ENCODE measurements at regions not wholly inside any gene's neighbourhood (a gene's known extent, or its start where the extent isn't known, plus 50 kb on each side); places are given as distances from the start of the nearest gene placed in this dataset.
"Not testable (repeated sequence)": the region's sequence is repeated elsewhere in the genome, so short reads cannot be mapped to it uniquely, and the experiment has no call there.

GRCh38 chrX:10676235-10676957 is 56.0 kb upstream of the MID1 start:
- intact Hi-C loops (cut with DNase I), result no loop called here
- no peak overlapping the region for H3K27ac ChIP-seq
- no peak for TF ChIP-seq CTCF (IDR thresholded peaks at IDR 0.05)
- TF ChIP-seq POLR2A (IDR thresholded peaks at IDR 0.05), result no peak
- TF ChIP-seq POLR2AphosphoS5 (IDR thresholded peaks at IDR 0.05; ENCODE audit: insufficient read depth in 1 of 2, low read depth in 1 of 2), result no peak
- no peaks in the 10 kb centered on the region for H3K27me3 ChIP-seq
- H3K4me1 ChIP-seq, result no peaks in the 10 kb centered on the region
- no peaks in the 10 kb centered on the region for H3K9me3 ChIP-seq
- no peak overlapping the region for H3K4me3 ChIP-seq
- H3K36me3 ChIP-seq, result no peaks in the 10 kb centered on the region
- no peak for DNase-seq (ENCODE audit: extremely low spot score in 2 of 2)

- no peak for DNase-seq (ENCODE audit: extremely low spot score in 2 of 2)
- Histone ChIP-seq H3K9me3 (no peaks in the 10 kb centered on the region), H3K4me3 (no peak overlapping the region), H3K27ac (no peak overlapping the region), H3K36me3 (no peaks in the 10 kb centered on the region), H3K4me1 (no peaks in the 10 kb centered on the region), H3K27me3 (no peaks in the 10 kb centered on the region)
- TF ChIP-seq POLR2AphosphoS5 (IDR thresholded peaks at IDR 0.05; ENCODE audit: insufficient read depth in 1 of 2, low read depth in 1 of 2), result no peak
- no peak for TF ChIP-seq POLR2A (IDR thresholded peaks at IDR 0.05)
- TF ChIP-seq CTCF (IDR thresholded peaks at IDR 0.05), result no peak
- intact Hi-C loops (cut with DNase I), result no loop called here
Measured at GRCh38 chrX:10677490-10677889, 57.1 kb upstream of the MID1 start.

- no peaks in the 10 kb centered on the region for H3K9me3 ChIP-seq
- TF ChIP-seq CTCF (IDR thresholded peaks at IDR 0.05), result no peak
- TF ChIP-seq POLR2AphosphoS5 (IDR thresholded peaks at IDR 0.05; ENCODE audit: insufficient read depth in 1 of 2, low read depth in 1 of 2), result no peak
- no peak for TF ChIP-seq POLR2A (IDR thresholded peaks at IDR 0.05)
- no peak for DNase-seq (ENCODE audit: extremely low spot score in 2 of 2)
- H3K36me3 ChIP-seq, result no peaks in the 10 kb centered on the region
- H3K4me1 ChIP-seq, result no peaks in the 10 kb centered on the region
- no peak overlapping the region for H3K27ac ChIP-seq
- H3K4me3 ChIP-seq, result no peak overlapping the region
- intact Hi-C loops (cut with DNase I), result no loop called here
- H3K27me3 ChIP-seq, result no peaks in the 10 kb centered on the region
Measured at GRCh38 chrX:10679387-10679786, 59.0 kb upstream of the MID1 start.

GRCh38 chrX:10681167-10681566 is 60.8 kb upstream of the MID1 start:
- Histone ChIP-seq H3K4me3 (no peak overlapping the region), H3K27ac (no peak overlapping the region), H3K4me1 (no peaks in the 10 kb centered on the region), H3K27me3 (no peaks in the 10 kb centered on the region), H3K9me3 (no peaks in the 10 kb centered on the region), H3K36me3 (no peaks in the 10 kb centered on the region)
- no peak for DNase-seq (ENCODE audit: extremely low spot score in 2 of 2)
- intact Hi-C loops (cut with DNase I), result no loop called here
- no peak for TF ChIP-seq CTCF (IDR thresholded peaks at IDR 0.05)
- TF ChIP-seq POLR2A (IDR thresholded peaks at IDR 0.05), result no peak
- no peak for TF ChIP-seq POLR2AphosphoS5 (IDR thresholded peaks at IDR 0.05; ENCODE audit: insufficient read depth in 1 of 2, low read depth in 1 of 2)

GRCh38 chrX:10683631-10684030 is 63.2 kb upstream of the MID1 start:
- H3K4me3 ChIP-seq; intact Hi-C loops (cut with DNase I); DNase-seq (ENCODE audit: extremely low spot score in 2 of 2); H3K27ac ChIP-seq; H3K36me3 ChIP-seq; H3K9me3 ChIP-seq; H3K4me1 ChIP-seq; H3K27me3 ChIP-seq: not testable (repeated sequence)
